Effector memory CD8-positive, alpha-beta T cell (primary cell): ENCODE measurements at regions not wholly inside any gene's neighbourhood (a gene's known extent, or its start where the extent isn't known, plus 50 kb on each side); places are given as distances from the start of the nearest gene placed in this dataset.

Experiments used
- ATAC-seq: fragments of 150-1000 bp; cut with Tn5 transposase; replicated peaks from 2 replicates; pipeline ENCODE4 v1.10.0; 2021; ENCODE audit warnings: mild to moderate bottlenecking, moderate library complexity
- DNase-seq, 3 experiments: peaks; one replicate each; pipeline ENCODE4 v3.0.0; 2021
- H3K27ac Mint-ChIP-seq, 2 donors: one replicate each; pipeline ENCODE4 v1.8.0; 2022; ENCODE audit warnings: mild to moderate bottlenecking in 2 of 2, mixed read lengths in 2 of 2, moderate library complexity in 2 of 2
- H3K27me3 Mint-ChIP-seq, 2 donors: one replicate each; pipeline ENCODE4 v1.8.0; 2022; ENCODE audit warnings: mixed read lengths in 2 of 2
- H3K36me3 Mint-ChIP-seq: one replicate; pipeline ENCODE4 v1.8.0; 2022; ENCODE audit warnings: mild to moderate bottlenecking, moderate library complexity, mixed read lengths; ENCODE audit not compliant: insufficient read depth
- H3K4me1 Mint-ChIP-seq, 2 donors: one replicate each; pipeline ENCODE4 v1.8.0; 2022; ENCODE audit warnings: low read depth in 2 of 2, mixed read lengths in 2 of 2
- H3K4me3 Mint-ChIP-seq, 2 donors: one replicate each; pipeline ENCODE4 v1.8.0; 2022; ENCODE audit warnings: mild to moderate bottlenecking in 2 of 2, mixed read lengths in 2 of 2, moderate library complexity in 2 of 2
- H3K9me3 Mint-ChIP-seq, 2 donors: one replicate each; pipeline ENCODE4 v1.8.0; 2022; ENCODE audit warnings: mixed read lengths in 2 of 2

DNA sequence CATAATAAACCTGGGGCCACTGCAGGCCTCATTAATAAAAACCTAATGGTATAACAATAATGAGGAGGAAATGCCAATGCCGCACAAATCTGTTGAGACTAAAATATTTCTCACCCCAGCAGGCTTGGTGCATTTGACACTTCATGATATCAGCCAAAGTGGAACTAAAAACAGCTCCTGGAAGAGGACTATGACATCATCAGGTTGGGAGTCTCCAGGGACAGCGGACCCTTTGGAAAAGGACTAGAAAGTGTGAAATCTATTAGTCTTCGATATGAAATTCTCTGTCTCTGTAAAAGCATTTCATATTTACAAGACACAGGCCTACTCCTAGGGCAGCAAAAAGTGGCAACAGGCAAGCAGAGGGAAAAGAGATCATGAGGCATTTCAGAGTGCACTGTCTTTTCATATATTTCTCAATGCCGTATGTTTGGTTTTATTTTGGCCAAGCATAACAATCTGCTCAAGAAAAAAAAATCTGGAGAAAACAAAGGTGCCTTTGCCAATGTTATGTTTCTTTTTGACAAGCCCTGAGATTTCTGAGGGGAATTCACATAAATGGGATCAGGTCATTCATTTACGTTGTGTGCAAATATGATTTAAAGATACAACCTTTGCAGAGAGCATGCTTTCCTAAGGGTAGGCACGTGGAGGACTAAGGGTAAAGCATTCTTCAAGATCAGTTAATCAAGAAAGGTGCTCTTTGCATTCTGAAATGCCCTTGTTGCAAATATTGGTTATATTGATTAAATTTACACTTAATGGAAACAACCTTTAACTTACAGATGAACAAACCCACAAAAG lies 580.9 kb upstream of the TMEFF2 start:
- ATAC-seq (no peak), DNase-seq (no peak)
- Mint-ChIP-seq H3K27me3 (no peaks in the 10 kb centered on the region), H3K36me3 (no peaks in the 10 kb centered on the region), H3K4me1 (no peaks in the 10 kb centered on the region), H3K27ac (no peak overlapping the region), H3K9me3 (no peaks in the 10 kb centered on the region), H3K4me3 (no peak overlapping the region)

DNA sequence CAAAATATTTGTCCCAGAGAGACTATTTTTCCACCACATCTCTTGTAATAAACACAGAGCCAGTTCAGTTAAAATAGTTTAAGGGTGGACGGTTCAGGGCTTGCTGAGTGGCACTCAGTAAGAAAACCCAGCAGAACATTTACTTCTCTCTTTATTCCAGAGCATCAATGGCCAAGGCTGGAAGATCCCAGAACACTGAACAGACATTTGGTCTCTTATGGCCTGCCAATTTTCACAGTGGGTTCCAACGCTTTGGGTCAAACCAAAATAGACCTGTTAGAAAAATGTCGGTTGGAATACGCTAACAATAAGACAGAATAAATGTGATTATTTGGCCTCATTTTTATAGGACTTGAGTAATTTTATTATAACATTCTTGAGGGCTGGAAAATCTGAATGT lies 580.3 kb upstream of the TMEFF2 start:
- ATAC-seq (no peak), DNase-seq (no peak)
- Mint-ChIP-seq H3K4me3 (no peak overlapping the region), H3K9me3 (no peaks in the 10 kb centered on the region), H3K27ac (no peak overlapping the region), H3K27me3 (no peaks in the 10 kb centered on the region), H3K4me1 (no peaks in the 10 kb centered on the region), H3K36me3 (no peaks in the 10 kb centered on the region)

GRCh38 chr2:192773044-192773443 lies 578.3 kb upstream of the TMEFF2 start:
- Mint-ChIP-seq H3K4me3 (no peak overlapping the region), H3K9me3 (peaks cover 0 to under 1% of the 10 kb centered on the region in 2 donors), H3K36me3 (no peaks in the 10 kb centered on the region), H3K4me1 (no peaks in the 10 kb centered on the region), H3K27me3 (no peaks in the 10 kb centered on the region), H3K27ac (no peak overlapping the region)
- ATAC-seq (no peak), DNase-seq (no peak)

DNA sequence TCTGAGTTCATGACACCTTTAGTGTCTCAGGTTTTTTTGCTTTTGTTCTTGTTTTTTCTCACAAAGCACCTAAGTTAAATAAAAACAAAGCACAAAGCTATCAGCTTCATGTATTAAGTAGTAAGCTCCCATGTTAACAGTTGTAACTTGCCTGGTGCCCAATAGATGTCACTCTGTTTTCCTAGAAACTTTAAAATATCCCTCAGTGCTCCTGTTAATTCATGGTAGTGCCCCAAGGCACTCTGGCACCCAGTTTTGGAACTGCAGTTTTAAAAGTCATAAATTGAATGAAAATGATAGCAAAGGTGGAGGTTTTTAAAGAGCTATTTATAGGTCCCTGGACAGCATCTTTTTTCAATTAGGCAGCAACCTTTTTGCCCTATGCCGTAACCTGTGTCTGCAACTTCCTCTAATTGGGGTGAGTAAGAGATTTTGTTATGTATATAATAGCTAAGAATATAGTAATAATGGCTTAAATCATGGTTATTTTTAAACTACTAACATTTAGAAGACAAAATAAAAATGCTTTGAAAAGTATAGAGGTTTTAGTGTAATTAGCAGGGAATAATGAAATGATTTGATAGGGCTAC lies 555.0 kb upstream of the TMEFF2 start:
- Mint-ChIP-seq H3K9me3 (no peaks in the 10 kb centered on the region), H3K4me3 (no peak overlapping the region), H3K27me3 (no peaks in the 10 kb centered on the region), H3K36me3 (no peaks in the 10 kb centered on the region), H3K27ac (no peak overlapping the region), H3K4me1 (no peaks in the 10 kb centered on the region)
- ATAC-seq (no peak), DNase-seq (no peak)

- ATAC-seq (no peak), DNase-seq (no peak)
- Mint-ChIP-seq H3K9me3 (peaks cover 0 to 6% of the 10 kb centered on the region in 2 donors), H3K4me1 (no peaks in the 10 kb centered on the region), H3K27ac (no peak overlapping the region), H3K36me3 (no peaks in the 10 kb centered on the region), H3K4me3 (no peak overlapping the region), H3K27me3 (no peaks in the 10 kb centered on the region)
Observed at GRCh38 chr2:192741889-192742288, 547.2 kb upstream of the TMEFF2 start.

DNA sequence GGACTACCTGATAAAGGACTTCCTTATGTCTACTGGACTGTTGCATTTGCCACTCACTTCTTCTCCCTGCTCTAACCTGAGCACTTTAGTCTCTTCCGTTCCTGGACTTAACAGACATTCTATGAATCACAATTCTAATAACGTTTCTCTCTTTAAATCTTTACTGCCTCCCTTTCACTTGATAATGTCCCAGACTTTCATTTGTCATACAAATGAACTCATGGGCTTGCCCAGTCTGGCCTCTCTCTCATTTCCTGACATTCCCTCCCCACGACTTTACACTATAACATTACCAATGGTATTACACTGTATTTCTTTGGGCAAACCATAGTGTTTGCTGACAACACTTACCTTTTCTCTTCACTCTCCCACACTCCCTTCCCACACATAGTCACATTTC lies 540.7 kb upstream of the TMEFF2 start:
- Mint-ChIP-seq H3K4me1 (no peaks in the 10 kb centered on the region), H3K36me3 (no peaks in the 10 kb centered on the region), H3K27ac (no peak overlapping the region), H3K9me3 (peaks cover 1 to 13% of the 10 kb centered on the region in 2 donors), H3K4me3 (no peak overlapping the region), H3K27me3 (no peaks in the 10 kb centered on the region)
- DNase-seq (no peak), ATAC-seq (no peak)

- no peak overlapping the region for H3K27ac Mint-ChIP-seq
- H3K27me3 Mint-ChIP-seq, result no peaks in the 10 kb centered on the region
- ATAC-seq (no peak), DNase-seq (no peak)
- no peaks in the 10 kb centered on the region for H3K36me3 Mint-ChIP-seq
- H3K4me1 Mint-ChIP-seq, result no peaks in the 10 kb centered on the region
- H3K9me3 Mint-ChIP-seq, result no peaks in the 10 kb centered on the region
- H3K4me3 Mint-ChIP-seq, result no peak overlapping the region
Observed at GRCh38 chr2:192729369-192729768, 534.6 kb upstream of the TMEFF2 start.

- Mint-ChIP-seq H3K4me3 (no peak overlapping the region), H3K27me3 (no peaks in the 10 kb centered on the region), H3K4me1 (no peaks in the 10 kb centered on the region), H3K27ac (no peak overlapping the region), H3K36me3 (no peaks in the 10 kb centered on the region), H3K9me3 (peaks cover 0 to 2% of the 10 kb centered on the region in 2 donors)
- no peak for DNase-seq
- no peak for ATAC-seq
Observed at GRCh38 chr2:192725991-192726390, 531.3 kb upstream of the TMEFF2 start.

- Mint-ChIP-seq H3K36me3 (no peaks in the 10 kb centered on the region), H3K9me3 (peaks cover 0 to 12% of the 10 kb centered on the region in 2 donors), H3K27me3 (no peaks in the 10 kb centered on the region), H3K27ac (no peak overlapping the region), H3K4me1 (no peaks in the 10 kb centered on the region), H3K4me3 (no peak overlapping the region)
- DNase-seq (no peak), ATAC-seq (no peak)
Observed at GRCh38 chr2:192719629-192720028, 524.9 kb upstream of the TMEFF2 start.

GRCh38 chr2:192718340-192718739 lies 523.6 kb upstream of the TMEFF2 start:
- Mint-ChIP-seq H3K4me1 (no peaks in the 10 kb centered on the region), H3K9me3 (peaks cover 0 to 12% of the 10 kb centered on the region in 2 donors), H3K4me3 (no peak overlapping the region), H3K36me3 (no peaks in the 10 kb centered on the region), H3K27me3 (no peaks in the 10 kb centered on the region), H3K27ac (no peak overlapping the region)
- DNase-seq (no peak), ATAC-seq (no peak)

GRCh38 chr2:192700934-192701333 lies 506.2 kb upstream of the TMEFF2 start:
- Mint-ChIP-seq H3K27me3 (no peaks in the 10 kb centered on the region), H3K4me1 (no peaks in the 10 kb centered on the region), H3K27ac (no peak overlapping the region), H3K36me3 (no peaks in the 10 kb centered on the region), H3K9me3 (peaks cover 0 to 4% of the 10 kb centered on the region in 2 donors), H3K4me3 (no peak overlapping the region)
- DNase-seq (no peak), ATAC-seq (no peak)

GRCh38 chr2:192697880-192698279 lies 503.1 kb upstream of the TMEFF2 start:
- ATAC-seq (no peak), DNase-seq (no peak)
- Mint-ChIP-seq H3K9me3 (peaks cover 0 to 4% of the 10 kb centered on the region in 2 donors), H3K36me3 (no peaks in the 10 kb centered on the region), H3K4me3 (no peak overlapping the region), H3K27me3 (no peaks in the 10 kb centered on the region), H3K27ac (no peak overlapping the region), H3K4me1 (no peaks in the 10 kb centered on the region)

DNA sequence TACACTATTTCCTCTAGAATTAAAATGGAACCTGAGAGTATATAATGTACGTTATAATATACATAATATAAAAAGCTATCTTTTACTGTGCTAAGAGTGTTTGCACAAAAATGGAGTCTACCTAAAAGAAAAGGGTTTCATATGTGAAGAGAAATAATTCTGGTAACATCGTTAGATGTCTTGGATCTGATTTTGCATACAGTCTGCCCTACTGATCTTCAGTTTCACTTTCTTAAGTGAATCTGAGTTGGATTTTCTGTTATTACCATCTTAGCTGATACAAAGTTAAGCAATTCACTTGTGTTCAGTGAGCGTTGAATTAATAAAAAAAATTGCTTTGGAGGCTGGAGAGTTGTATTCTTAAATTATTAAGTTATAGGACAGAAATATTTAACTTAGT lies 502.1 kb upstream of the TMEFF2 start:
- Mint-ChIP-seq H3K27me3 (no peaks in the 10 kb centered on the region), H3K4me1 (no peaks in the 10 kb centered on the region), H3K4me3 (no peak overlapping the region), H3K36me3 (no peaks in the 10 kb centered on the region), H3K9me3 (peaks cover 0 to 4% of the 10 kb centered on the region in 2 donors), H3K27ac (no peak overlapping the region)
- no peak for DNase-seq
- ATAC-seq, result no peak

DNA sequence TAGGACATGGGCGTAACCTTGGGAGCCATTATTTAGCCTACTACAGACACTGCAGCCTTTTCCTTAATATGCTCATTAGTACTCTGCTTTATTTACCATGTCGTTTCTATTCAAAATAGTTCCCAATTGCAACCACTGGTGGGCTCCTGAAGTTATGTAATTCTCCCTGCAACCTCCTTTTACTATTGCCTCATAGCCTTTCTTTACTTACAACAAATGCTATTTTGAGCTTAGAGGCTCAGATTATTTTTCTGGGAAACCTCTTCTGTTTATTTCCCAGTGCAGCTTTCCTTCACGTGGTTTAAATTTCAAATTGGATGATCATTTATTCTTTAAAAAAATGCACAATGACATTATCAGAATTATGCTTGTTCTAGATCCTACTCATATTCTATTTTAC lies 492.3 kb upstream of the TMEFF2 start:
- H3K9me3 Mint-ChIP-seq, result peaks cover 0 to 2% of the 10 kb centered on the region in 2 donors
- no peak for ATAC-seq
- no peaks in the 10 kb centered on the region for H3K4me1 Mint-ChIP-seq
- no peak for DNase-seq
- H3K27ac Mint-ChIP-seq, result no peak overlapping the region
- H3K27me3 Mint-ChIP-seq, result no peaks in the 10 kb centered on the region
- H3K4me3 Mint-ChIP-seq, result no peak overlapping the region
- H3K36me3 Mint-ChIP-seq, result no peaks in the 10 kb centered on the region
